Transverse colon (tissue), 4 donors: ENCODE measurements at regions not wholly inside any gene's neighbourhood (a gene's known extent, or its start where the extent isn't known, plus 50 kb on each side); places are given as distances from the start of the nearest gene placed in this dataset.

ENCODE experiments used
- POLR2A ChIP-seq: fragments of 450-650 bp; IDR thresholded peaks from one replicate; pipeline ENCODE4 v1.6.1; 2016; ENCODE audit warnings: antibody characterized with exemption, mild to moderate bottlenecking, moderate library complexity
- POLR2AphosphoS5 ChIP-seq, 3 donors: sonication (generic); formaldehyde crosslinking; IDR thresholded peaks; one replicate each; pipeline ENCODE4 v1.6.1; 2016; ENCODE audit warnings: antibody characterized with exemption in 3 of 3
- TF ChIP-seq, protein P1 (sequence below), 5 experiments: fragments of 200-600 bp in 3 of 5; fragments of 450-650 bp in 2 of 5; sonication (generic) in 3 of 5; IDR thresholded peaks; 1 replicate in 2 of 5; 2 replicates in 3 of 5; pipeline ENCODE4 v1.5.1; 2016 to 2017; ENCODE audit warnings: antibody characterized with exemption in 5 of 5, inconsistent platforms in 3 of 5, mild to moderate bottlenecking in 2 of 5, moderate library complexity in 1 of 5

DNA sequence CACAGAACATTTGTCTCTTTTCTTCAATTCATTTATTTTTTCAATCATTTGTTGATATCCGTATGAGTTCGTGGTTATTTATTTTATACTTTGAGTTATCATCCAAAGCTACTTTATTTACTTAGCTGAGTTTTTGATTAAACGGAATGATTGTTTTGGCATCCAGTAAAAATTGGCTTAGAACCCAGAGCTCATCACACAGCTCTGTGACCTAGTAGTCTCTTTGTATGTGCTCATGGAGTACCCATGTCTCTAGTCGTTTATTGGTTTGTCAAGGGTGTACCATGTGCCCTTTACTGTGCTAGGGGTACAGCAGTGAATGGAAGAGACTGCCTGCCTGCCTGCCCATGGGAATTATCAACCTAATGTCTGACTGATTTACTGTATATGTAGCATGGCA is 142.2 kb downstream of the MYLK4 start:
- TF ChIP-seq, protein P1, sequence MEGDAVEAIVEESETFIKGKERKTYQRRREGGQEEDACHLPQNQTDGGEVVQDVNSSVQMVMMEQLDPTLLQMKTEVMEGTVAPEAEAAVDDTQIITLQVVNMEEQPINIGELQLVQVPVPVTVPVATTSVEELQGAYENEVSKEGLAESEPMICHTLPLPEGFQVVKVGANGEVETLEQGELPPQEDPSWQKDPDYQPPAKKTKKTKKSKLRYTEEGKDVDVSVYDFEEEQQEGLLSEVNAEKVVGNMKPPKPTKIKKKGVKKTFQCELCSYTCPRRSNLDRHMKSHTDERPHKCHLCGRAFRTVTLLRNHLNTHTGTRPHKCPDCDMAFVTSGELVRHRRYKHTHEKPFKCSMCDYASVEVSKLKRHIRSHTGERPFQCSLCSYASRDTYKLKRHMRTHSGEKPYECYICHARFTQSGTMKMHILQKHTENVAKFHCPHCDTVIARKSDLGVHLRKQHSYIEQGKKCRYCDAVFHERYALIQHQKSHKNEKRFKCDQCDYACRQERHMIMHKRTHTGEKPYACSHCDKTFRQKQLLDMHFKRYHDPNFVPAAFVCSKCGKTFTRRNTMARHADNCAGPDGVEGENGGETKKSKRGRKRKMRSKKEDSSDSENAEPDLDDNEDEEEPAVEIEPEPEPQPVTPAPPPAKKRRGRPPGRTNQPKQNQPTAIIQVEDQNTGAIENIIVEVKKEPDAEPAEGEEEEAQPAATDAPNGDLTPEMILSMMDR (IDR thresholded peaks at IDR 0.05), result no peak
- no peak for TF ChIP-seq POLR2A
- TF ChIP-seq POLR2AphosphoS5 (IDR thresholded peaks at IDR 0.05), result no peak
